ENCODE measurements at regions not wholly inside any gene's neighbourhood (a gene's known extent, or its start where the extent isn't known, plus 50 kb on each side); places are given as distances from the start of the nearest gene placed in this dataset.

GRCh38 chr18:4510711-4511110, 55.6 kb upstream of the DLGAP1 start:
- no peak for DNase-seq

- DNase-seq = no peak
Measured at GRCh38 chr18:4510160-4510559, 55.1 kb upstream of the DLGAP1 start.

All from NCI-H526 treated with DMSO at 0.1 percent for 48 hours (cell line).